ENCODE measurements at regions not wholly inside any gene's neighbourhood (a gene's known extent, or its start where the extent isn't known, plus 50 kb on each side); places are given as distances from the start of the nearest gene placed in this dataset.

- TF ChIP-seq ZNF7 (CRISPR knock-in tag; IDR thresholded peaks at IDR 0.05) (no peak), MEIS2 (CRISPR knock-in tag; IDR thresholded peaks at IDR 0.05) (no peak), FLYWCH1 (CRISPR knock-in tag; IDR thresholded peaks at IDR 0.05) (no peak), ZNF264 (CRISPR knock-in tag; IDR thresholded peaks at IDR 0.05) (no peak), PAF1 (CRISPR knock-in tag; IDR thresholded peaks at IDR 0.05) (no peak), JUNB (CRISPR knock-in tag; IDR thresholded peaks at IDR 0.05; ENCODE audit: borderline replicate concordance) (no peak), KAT8 (CRISPR knock-in tag; IDR thresholded peaks at IDR 0.05) (no peak), NFAT5 (CRISPR knock-in tag; IDR thresholded peaks at IDR 0.05) (no peak), POLR2G (IDR thresholded peaks at IDR 0.05; ENCODE audit: low read depth, low read length) (no peak), SNAPC5 (CRISPR knock-in tag; IDR thresholded peaks at IDR 0.05; ENCODE audit: borderline replicate concordance) (no peak), ZNF709 (CRISPR knock-in tag; IDR thresholded peaks at IDR 0.05) (no peak), REPIN1 (CRISPR knock-in tag; IDR thresholded peaks at IDR 0.05; ENCODE audit: borderline replicate concordance, low read depth) (peak; percentile 57; the same call in 1 of the 2 replicates), REL (CRISPR knock-in tag; conservative IDR thresholded peaks at IDR 0.05) (no peak), ZFX (CRISPR knock-in tag; IDR thresholded peaks at IDR 0.05; ENCODE audit: low read depth) (peak; percentile 41; the same call in 1 of the 2 replicates), CHCHD3 (CRISPR knock-in tag; IDR thresholded peaks at IDR 0.05) (no peak), ZFP91 (CRISPR knock-in tag; IDR thresholded peaks at IDR 0.05; ENCODE audit: borderline replicate concordance) (peak; percentile 59; the same call in 1 of the 2 replicates), TEF (CRISPR knock-in tag; IDR thresholded peaks at IDR 0.05) (no peak), ELF1 (CRISPR knock-in tag; IDR thresholded peaks at IDR 0.05) (no peak), KDM1A (CRISPR knock-in tag; IDR thresholded peaks at IDR 0.05) (no peak), ZNF317 (CRISPR knock-in tag; IDR thresholded peaks at IDR 0.05) (no peak)
- TF ChIP-seq, protein P1, sequence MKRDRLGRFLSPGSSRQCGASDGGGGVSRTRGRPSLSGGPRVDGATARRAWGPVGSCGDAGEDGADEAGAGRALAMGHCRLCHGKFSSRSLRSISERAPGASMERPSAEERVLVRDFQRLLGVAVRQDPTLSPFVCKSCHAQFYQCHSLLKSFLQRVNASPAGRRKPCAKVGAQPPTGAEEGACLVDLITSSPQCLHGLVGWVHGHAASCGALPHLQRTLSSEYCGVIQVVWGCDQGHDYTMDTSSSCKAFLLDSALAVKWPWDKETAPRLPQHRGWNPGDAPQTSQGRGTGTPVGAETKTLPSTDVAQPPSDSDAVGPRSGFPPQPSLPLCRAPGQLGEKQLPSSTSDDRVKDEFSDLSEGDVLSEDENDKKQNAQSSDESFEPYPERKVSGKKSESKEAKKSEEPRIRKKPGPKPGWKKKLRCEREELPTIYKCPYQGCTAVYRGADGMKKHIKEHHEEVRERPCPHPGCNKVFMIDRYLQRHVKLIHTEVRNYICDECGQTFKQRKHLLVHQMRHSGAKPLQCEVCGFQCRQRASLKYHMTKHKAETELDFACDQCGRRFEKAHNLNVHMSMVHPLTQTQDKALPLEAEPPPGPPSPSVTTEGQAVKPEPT (CRISPR knock-in tag; IDR thresholded peaks at IDR 0.05; ENCODE audit: low read depth), result no peak
Measured at GRCh38 chr3:10738688-10739372, 77.2 kb upstream of the SLC6A11 start (continued).

All from HepG2 (cell line).